Neural cell (in vitro differentiated cells): ENCODE measurements at regions not wholly inside any gene's neighbourhood (a gene's known extent, or its start where the extent isn't known, plus 50 kb on each side); places are given as distances from the start of the nearest gene placed in this dataset.

Experiments used
- H2AFZ ChIP-seq: fragments of 200-600, 300-800 bp; sonication (generic), shearing (Covaris generic); 2 replicates; pipeline ENCODE4 v1.6.0; 2014; ENCODE audit warnings: low read depth, mild to moderate bottlenecking, antibody characterized with exemption, low read length, moderate library complexity
- H3F3A ChIP-seq: fragments of 200-600 bp; shearing (Covaris generic); 2 replicates; pipeline ENCODE4 v1.6.1; 2016; ENCODE audit warnings: mild to moderate bottlenecking, moderate library complexity, mixed read lengths, antibody characterized with exemption, low read length; ENCODE audit not compliant: insufficient read depth, poor library complexity, severe bottlenecking
- H3K27ac ChIP-seq: fragments of 200-600, 300-800 bp; sonication (generic), shearing (Covaris generic); 2 replicates; pipeline ENCODE4 v1.5.1; 2014; ENCODE audit warnings: mild to moderate bottlenecking, low read length, moderate library complexity
- H3K27me3 ChIP-seq: fragments of 300-800, 200-600 bp; sonication (generic), shearing (Covaris generic); 2 replicates; pipeline ENCODE4 v1.6.0; 2014; ENCODE audit warnings: mild to moderate bottlenecking, low read depth, low read length, moderate library complexity; ENCODE audit not compliant: insufficient read depth
- H3K36me3 ChIP-seq: fragments of 300-800, 200-600 bp; sonication (generic), shearing (Covaris generic); 2 replicates; pipeline ENCODE4 v1.5.1; 2014; ENCODE audit warnings: mild to moderate bottlenecking, antibody characterized with exemption, low read length, moderate library complexity; ENCODE audit not compliant: insufficient read depth
- H3K4me2 ChIP-seq: fragments of 300-800, 200-600 bp; sonication (generic), shearing (Covaris generic); 2 replicates; pipeline ENCODE4 v1.6.0; 2014; ENCODE audit warnings: mild to moderate bottlenecking, low read length
- H3K4me3 ChIP-seq: fragments of 300-800, 200-600 bp; sonication (generic), shearing (Covaris generic); 2 replicates; pipeline ENCODE4 v1.5.1; 2014; ENCODE audit warnings: mild to moderate bottlenecking, low read length, moderate library complexity
- H3K79me2 ChIP-seq: fragments of 200-600 bp; shearing (Covaris generic); replicated peaks from 2 replicates; pipeline ENCODE4 v1.6.0; 2014; ENCODE audit warnings: mild to moderate bottlenecking, low read length, moderate library complexity; ENCODE audit not compliant: insufficient read depth
- H3K9ac ChIP-seq: fragments of 300-800, 200-600 bp; sonication (generic), shearing (Covaris generic); 2 replicates; pipeline ENCODE4 v1.6.1; 2016; ENCODE audit warnings: mild to moderate bottlenecking, low read length, mixed read lengths
- H3K9me2 ChIP-seq: fragments of 200-600 bp; shearing (Covaris generic); 2 replicates; pipeline ENCODE4 v1.6.1; 2016; ENCODE audit warnings: mild to moderate bottlenecking, low read length, mixed read lengths; ENCODE audit not compliant: insufficient read depth
- H3K9me3 ChIP-seq: fragments of 200-600, 300-800 bp; sonication (generic), shearing (Covaris generic); 2 replicates; pipeline ENCODE4 v1.6.1; 2016; ENCODE audit warnings: mild to moderate bottlenecking, mixed run types, low read length, moderate library complexity, mixed read lengths
- H4K20me1 ChIP-seq: fragments of 200-600 bp; shearing (Covaris generic); 2 replicates; pipeline ENCODE4 v1.6.1; 2016; ENCODE audit warnings: mild to moderate bottlenecking, mixed run types; ENCODE audit not compliant: insufficient read depth
- CTCF ChIP-seq: fragments of 450-650 bp; IDR thresholded peaks from 2 replicates; pipeline ENCODE4 v1.5.1; 2014; ENCODE audit warnings: antibody characterized with exemption, mild to moderate bottlenecking, moderate library complexity; ENCODE audit not compliant: poor library complexity, severe bottlenecking
- EP300 ChIP-seq: fragments of 450-650 bp; conservative IDR thresholded peaks from 2 replicates; pipeline ENCODE4 v1.6.1; 2014; ENCODE audit warnings: antibody characterized with exemption, mild to moderate bottlenecking, moderate library complexity; ENCODE audit not compliant: poor library complexity, severe bottlenecking
- EZH2 ChIP-seq: fragments of 200-600, 300-800 bp; shearing (Covaris generic), sonication (generic); IDR thresholded peaks from 2 replicates; pipeline ENCODE4 v1.6.1; 2014; ENCODE audit warnings: antibody characterized with exemption, low read length, borderline replicate concordance, mild to moderate bottlenecking; ENCODE audit not compliant: insufficient read depth, poor library complexity, severe bottlenecking
- MXI1 ChIP-seq: fragments of 450-650 bp; conservative IDR thresholded peaks from 2 replicates; pipeline ENCODE4 v1.6.1; 2014; ENCODE audit warnings: antibody characterized with exemption, mild to moderate bottlenecking; ENCODE audit not compliant: poor library complexity, severe bottlenecking
- POLR2AphosphoS5 ChIP-seq: IDR thresholded peaks from 2 replicates; pipeline ENCODE4 v1.6.1; 2012
- RAD21 ChIP-seq: fragments of 450-650 bp; conservative IDR thresholded peaks from 2 replicates; pipeline ENCODE4 v1.6.1; 2014; ENCODE audit warnings: antibody characterized with exemption, mild to moderate bottlenecking, moderate library complexity
- REST ChIP-seq: IDR thresholded peaks from 2 replicates; pipeline ENCODE4 v1.6.1; 2012; ENCODE audit warnings: borderline replicate concordance
- SMC3 ChIP-seq: fragments of 450-650 bp; conservative IDR thresholded peaks from 2 replicates; pipeline ENCODE4 v1.6.1; 2014; ENCODE audit warnings: antibody characterized with exemption, mild to moderate bottlenecking, moderate library complexity; ENCODE audit not compliant: poor library complexity
- TAF1 ChIP-seq: IDR thresholded peaks from 2 replicates; pipeline ENCODE4 v1.6.1; 2012; ENCODE audit warnings: low read depth

GRCh38 chr5:112475747-112476365 is 56.8 kb upstream of the EPB41L4A start:
- H3K9ac ChIP-seq = no peak overlapping the region
- no peak overlapping the region for H3K4me3 ChIP-seq
- no peak overlapping the region for H3K27ac ChIP-seq
- H3F3A ChIP-seq = no peaks in the 10 kb centered on the region
- H3K4me2 ChIP-seq = no peak overlapping the region
- H3K9me3 ChIP-seq = no peaks in the 10 kb centered on the region
- no peaks in the 10 kb centered on the region for H3K79me2 ChIP-seq
- no peaks in the 10 kb centered on the region for H3K27me3 ChIP-seq
- H4K20me1 ChIP-seq = no peaks in the 10 kb centered on the region
- H3K36me3 ChIP-seq = no peaks in the 10 kb centered on the region
- no peak overlapping the region for H2AFZ ChIP-seq
- no peaks in the 10 kb centered on the region for H3K9me2 ChIP-seq
- TF ChIP-seq SMC3 (no peak), MXI1 (no peak), CTCF (no peak), TAF1 (no peak), REST (no peak), POLR2AphosphoS5 (no peak), RAD21 (no peak), EZH2 (no peak), EP300 (no peak)

GRCh38 chr5:112479418-112479817 is 60.3 kb upstream of the EPB41L4A start:
- Histone ChIP-seq H3K27me3 (no peaks in the 10 kb centered on the region), H3K9me2 (no peaks in the 10 kb centered on the region), H3K36me3 (no peaks in the 10 kb centered on the region), H3K27ac (no peak overlapping the region), H4K20me1 (no peaks in the 10 kb centered on the region), H3K4me2 (no peak overlapping the region), H3K9ac (no peak overlapping the region), H2AFZ (no peak overlapping the region), H3F3A (no peaks in the 10 kb centered on the region), H3K9me3 (no peaks in the 10 kb centered on the region), H3K79me2 (no peaks in the 10 kb centered on the region), H3K4me3 (no peak overlapping the region)
- no peak for TF ChIP-seq RAD21
- no peak for TF ChIP-seq TAF1
- no peak for TF ChIP-seq MXI1
- no peak for TF ChIP-seq REST
- TF ChIP-seq SMC3 = no peak
- no peak for TF ChIP-seq POLR2AphosphoS5
- TF ChIP-seq CTCF = no peak
- TF ChIP-seq EZH2 = no peak
- TF ChIP-seq EP300 = no peak
